ENCODE measurements at regions not wholly inside any gene's neighbourhood (a gene's known extent, or its start where the extent isn't known, plus 50 kb on each side); places are given as distances from the start of the nearest gene placed in this dataset.

- H3K27ac ChIP-seq: no peak overlapping the region
- TF ChIP-seq CTCF (IDR thresholded peaks at IDR 0.05) (no peak), ZFX (IDR thresholded peaks at IDR 0.05; ENCODE audit: borderline replicate concordance) (no peak)
Observed at GRCh38 chr9:78786794-78787193, 489.9 kb downstream of the PSAT1 start.

DNA sequence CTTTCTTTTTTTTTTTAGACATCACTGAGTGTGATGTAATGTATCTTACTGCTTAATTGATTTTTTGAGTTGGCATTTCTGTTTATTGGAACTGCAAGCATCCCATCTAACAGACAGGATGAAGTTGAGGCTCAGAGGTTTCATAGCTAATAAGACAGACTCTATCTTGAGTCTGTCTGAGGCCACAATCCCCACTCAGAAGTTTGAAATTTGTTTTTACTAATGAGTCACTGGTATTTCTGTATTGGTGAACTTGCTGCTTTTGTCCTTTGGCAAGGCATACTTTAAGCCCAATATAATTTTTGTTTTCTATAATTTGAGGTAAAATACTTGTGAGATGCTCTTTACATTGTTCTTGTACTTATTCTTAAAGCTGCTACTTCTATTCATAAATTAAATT lies 491.2 kb downstream of the PSAT1 start:
- H3K27ac ChIP-seq: no peak overlapping the region
- TF ChIP-seq CTCF (IDR thresholded peaks at IDR 0.05): no peak
- no peak for TF ChIP-seq ZFX (IDR thresholded peaks at IDR 0.05; ENCODE audit: borderline replicate concordance)

- no peak overlapping the region for H3K27ac ChIP-seq
- no peak for TF ChIP-seq CTCF (IDR thresholded peaks at IDR 0.05)
- TF ChIP-seq ZFX (IDR thresholded peaks at IDR 0.05; ENCODE audit: borderline replicate concordance): no peak
Observed at GRCh38 chr9:78791779-78792178, 494.9 kb downstream of the PSAT1 start.

GRCh38 chr9:78792745-78793144 lies 495.8 kb downstream of the PSAT1 start:
- no peak overlapping the region for H3K27ac ChIP-seq
- TF ChIP-seq CTCF (IDR thresholded peaks at IDR 0.05) (no peak), ZFX (IDR thresholded peaks at IDR 0.05; ENCODE audit: borderline replicate concordance) (no peak)

- TF ChIP-seq ZFX (IDR thresholded peaks at IDR 0.05; ENCODE audit: borderline replicate concordance): no peak
- no peak for TF ChIP-seq CTCF (IDR thresholded peaks at IDR 0.05)
- no peak overlapping the region for H3K27ac ChIP-seq
Observed at GRCh38 chr9:78805771-78806170, 508.8 kb downstream of the PSAT1 start.

- TF ChIP-seq ZFX (IDR thresholded peaks at IDR 0.05; ENCODE audit: borderline replicate concordance) (no peak), CTCF (IDR thresholded peaks at IDR 0.05) (no peak)
- no peak overlapping the region for H3K27ac ChIP-seq
Observed at GRCh38 chr9:78806492-78807160, 509.7 kb downstream of the PSAT1 start.

DNA sequence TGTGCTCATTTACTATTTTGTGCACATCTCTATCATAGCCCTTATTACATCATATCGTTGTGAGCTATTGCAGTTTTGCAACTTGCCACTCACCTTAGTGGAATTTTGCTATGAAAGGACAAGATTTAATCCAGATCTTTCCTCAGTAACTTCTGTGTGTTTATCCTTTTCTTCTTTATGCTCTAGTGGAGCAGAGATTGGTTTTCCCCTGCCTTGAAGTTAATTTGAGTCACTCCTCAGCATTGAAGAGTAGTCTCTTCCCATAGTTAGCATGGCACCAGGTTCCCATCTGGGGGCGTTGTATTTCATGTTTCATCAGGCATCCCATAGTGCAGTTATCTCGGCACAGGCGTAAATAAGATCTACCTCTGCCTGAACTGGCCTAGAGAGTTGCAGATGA lies 510.4 kb downstream of the PSAT1 start:
- TF ChIP-seq CTCF (IDR thresholded peaks at IDR 0.05): no peak
- TF ChIP-seq ZFX (IDR thresholded peaks at IDR 0.05; ENCODE audit: borderline replicate concordance): no peak
- H3K27ac ChIP-seq: no peak overlapping the region

Data from 22Rv1 (cell line).